ENCODE measurements at regions not wholly inside any gene's neighbourhood (a gene's known extent, or its start where the extent isn't known, plus 50 kb on each side); places are given as distances from the start of the nearest gene placed in this dataset.

DNA sequence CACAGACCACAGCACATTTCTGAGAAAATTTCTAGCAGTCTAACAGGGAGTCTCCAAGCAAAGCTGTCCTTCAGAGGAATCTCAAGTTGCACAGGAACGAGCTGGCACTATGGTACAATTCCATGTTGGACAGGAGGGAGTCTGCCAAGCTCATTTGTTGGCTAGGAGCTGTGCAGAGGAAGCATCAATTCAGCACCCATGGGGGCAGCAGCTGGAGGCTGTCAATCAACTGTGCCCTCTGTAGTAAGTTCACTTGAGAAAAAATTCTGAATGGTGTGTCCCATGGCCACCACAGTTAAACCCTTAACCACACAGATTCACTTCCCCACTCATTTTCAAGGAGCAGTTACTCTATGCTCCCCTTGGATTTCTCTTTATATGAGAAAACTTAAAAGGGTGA, 298.5 kb upstream of the PPP2R3A start:
- Histone ChIP-seq H3K4me2 (ENCODE audit: insufficient read depth, low read length) (no peak overlapping the region), H3K79me2 (ENCODE audit: control insufficient read depth, insufficient read depth, low read length) (no peaks in the 10 kb centered on the region), H2AFZ (ENCODE audit: low read depth, low read length) (no peak overlapping the region), H3K9ac (ENCODE audit: insufficient read depth in 1 of 2, low read depth in 2 of 2, low read length in 2 of 2) (no peak overlapping the region), H4K20me1 (replicated peaks; ENCODE audit: control insufficient read depth, insufficient read depth, low read length) (no peaks in the 10 kb centered on the region), H3K27me3 (ENCODE audit: control insufficient read depth in 2 of 2, insufficient read depth in 2 of 2, low read length in 2 of 2) (no peaks in the 10 kb centered on the region), H3K4me3 (no peak overlapping the region), H3K4me1 (replicated peaks in 1 of 2; ENCODE audit: control insufficient read depth in 2 of 2, insufficient read depth in 2 of 2, low read length in 2 of 2) (no peaks in the 10 kb centered on the region), H3K36me3 (ENCODE audit: control insufficient read depth, insufficient read depth, low read length) (no peaks in the 10 kb centered on the region), H3K9me3 (replicated peaks; ENCODE audit: control insufficient read depth, insufficient read depth, low read depth, low read length) (no peaks in the 10 kb centered on the region), H3K9me1 (ENCODE audit: control insufficient read depth, insufficient read depth, low read length) (no peaks in the 10 kb centered on the region), H3K27ac (ENCODE audit: extremely low read depth, low read depth, low read length) (no peak overlapping the region)
- in situ Hi-C loops (cut with MboI) (no loop called here), intact Hi-C loops (cut with micrococcal nuclease) (no loop called here)
- DNase-seq (ENCODE audit: extremely low read depth in 1 of 4, low spot score in 3 of 4) = no peak
- no peak for ATAC-seq
- POLR2A ChIA-PET = no interaction called here
- no TSS peak for BruUV-seq (replicated peaks)
- TF ChIP-seq HDAC8 (tag; IDR thresholded peaks at IDR 0.05) (no peak), FOXK2 (conservative IDR thresholded peaks at IDR 0.05 in 1 of 2, IDR thresholded peaks at IDR 0.05 in 1 of 2; ENCODE audit: low read depth in 2 of 2) (no peak), NR0B1 (IDR thresholded peaks at IDR 0.05; ENCODE audit: partially characterized antibody) (no peak), SLC30A9 (CRISPR knock-in tag; IDR thresholded peaks at IDR 0.05) (no peak), CBX5 (IDR thresholded peaks at IDR 0.05; ENCODE audit: borderline replicate concordance, low read depth) (no peak)
- TF ChIP-seq, protein P1, sequence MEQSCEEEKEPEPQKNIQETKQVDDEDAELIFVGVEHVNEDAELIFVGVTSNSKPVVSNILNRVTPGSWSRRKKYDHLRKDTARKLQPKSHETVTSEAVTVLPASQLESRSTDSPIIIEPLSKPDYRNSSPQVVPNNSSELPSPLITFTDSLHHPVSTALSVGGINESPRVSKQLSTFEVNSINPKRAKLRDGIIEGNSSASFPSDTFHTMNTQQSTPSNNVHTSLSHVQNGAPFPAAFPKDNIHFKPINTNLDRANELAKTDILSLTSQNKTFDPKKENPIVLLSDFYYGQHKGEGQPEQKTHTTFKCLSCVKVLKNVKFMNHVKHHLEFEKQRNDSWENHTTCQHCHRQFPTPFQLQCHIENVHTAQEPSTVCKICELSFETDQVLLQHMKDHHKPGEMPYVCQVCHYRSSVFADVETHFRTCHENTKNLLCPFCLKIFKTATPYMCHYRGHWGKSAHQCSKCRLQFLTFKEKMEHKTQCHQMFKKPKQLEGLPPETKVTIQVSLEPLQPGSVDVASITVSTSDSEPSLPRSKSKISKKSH (CRISPR knock-in tag; IDR thresholded peaks at IDR 0.05) = no peak
- WGBS (ENCODE audit: insufficient coverage, low coverage, missing lambda C conversion rate) = 0% methylated on average over 1 of the region's 1 CpG
- CTCF ChIA-PET (ENCODE audit: low intra/inter-chr PET ratio) = no interaction called here
- no peak for FAIRE-seq

All from K562 (cell line).